GM12873 (cell line): ENCODE measurements at regions not wholly inside any gene's neighbourhood (a gene's known extent, or its start where the extent isn't known, plus 50 kb on each side); places are given as distances from the start of the nearest gene placed in this dataset.

ENCODE experiments used
- TF ChIP-seq, protein P1 (sequence below): IDR thresholded peaks from 2 replicates; pipeline ENCODE4 v1.5.1; 2012; ENCODE audit warnings: low read depth, mild to moderate bottlenecking, moderate library complexity, low read length, control low read depth; ENCODE audit not compliant: insufficient read depth; ENCODE audit errors: missing control alignments

DNA sequence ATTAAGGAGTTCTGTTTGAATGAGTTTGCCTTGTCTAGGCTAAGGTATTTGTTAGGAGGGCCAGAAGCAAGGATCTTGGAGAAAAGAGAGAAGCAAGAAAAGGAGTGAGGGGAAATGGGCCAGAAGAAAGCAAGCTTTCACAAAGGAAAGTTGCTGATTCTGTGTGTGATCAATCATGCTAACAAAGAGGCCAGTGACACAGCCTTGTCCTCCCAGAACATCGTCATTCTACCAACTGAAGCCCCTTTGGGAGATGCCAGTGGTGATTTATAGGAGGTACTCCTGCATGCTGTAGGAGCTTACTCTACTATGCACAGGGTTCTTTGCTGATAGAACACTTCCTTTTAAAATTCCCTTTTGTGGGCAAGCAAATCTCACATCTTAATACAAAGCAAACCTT, 449.2 kb upstream of the SPRED2 start:
- TF ChIP-seq, protein P1, sequence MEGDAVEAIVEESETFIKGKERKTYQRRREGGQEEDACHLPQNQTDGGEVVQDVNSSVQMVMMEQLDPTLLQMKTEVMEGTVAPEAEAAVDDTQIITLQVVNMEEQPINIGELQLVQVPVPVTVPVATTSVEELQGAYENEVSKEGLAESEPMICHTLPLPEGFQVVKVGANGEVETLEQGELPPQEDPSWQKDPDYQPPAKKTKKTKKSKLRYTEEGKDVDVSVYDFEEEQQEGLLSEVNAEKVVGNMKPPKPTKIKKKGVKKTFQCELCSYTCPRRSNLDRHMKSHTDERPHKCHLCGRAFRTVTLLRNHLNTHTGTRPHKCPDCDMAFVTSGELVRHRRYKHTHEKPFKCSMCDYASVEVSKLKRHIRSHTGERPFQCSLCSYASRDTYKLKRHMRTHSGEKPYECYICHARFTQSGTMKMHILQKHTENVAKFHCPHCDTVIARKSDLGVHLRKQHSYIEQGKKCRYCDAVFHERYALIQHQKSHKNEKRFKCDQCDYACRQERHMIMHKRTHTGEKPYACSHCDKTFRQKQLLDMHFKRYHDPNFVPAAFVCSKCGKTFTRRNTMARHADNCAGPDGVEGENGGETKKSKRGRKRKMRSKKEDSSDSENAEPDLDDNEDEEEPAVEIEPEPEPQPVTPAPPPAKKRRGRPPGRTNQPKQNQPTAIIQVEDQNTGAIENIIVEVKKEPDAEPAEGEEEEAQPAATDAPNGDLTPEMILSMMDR = no peak

DNA sequence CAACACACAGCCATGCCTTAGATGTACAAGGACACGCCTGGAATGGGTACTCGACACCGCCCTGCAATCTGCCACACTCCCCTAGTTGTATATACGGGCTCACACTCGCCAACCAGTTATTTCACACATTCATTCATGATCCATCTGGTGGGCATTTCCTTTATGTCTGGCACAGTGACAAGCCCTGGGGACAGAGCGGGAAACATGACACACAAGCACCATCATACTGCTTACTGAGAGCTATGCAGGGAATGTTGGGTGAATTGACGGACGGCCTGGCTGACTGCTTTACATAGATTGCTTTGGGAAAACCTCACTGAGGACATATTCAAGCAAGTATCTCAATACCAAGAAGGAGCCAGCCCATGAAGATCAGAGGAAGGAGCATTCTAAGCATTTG, 448.0 kb upstream of the SPRED2 start:
- TF ChIP-seq, protein P1 = no peak

DNA sequence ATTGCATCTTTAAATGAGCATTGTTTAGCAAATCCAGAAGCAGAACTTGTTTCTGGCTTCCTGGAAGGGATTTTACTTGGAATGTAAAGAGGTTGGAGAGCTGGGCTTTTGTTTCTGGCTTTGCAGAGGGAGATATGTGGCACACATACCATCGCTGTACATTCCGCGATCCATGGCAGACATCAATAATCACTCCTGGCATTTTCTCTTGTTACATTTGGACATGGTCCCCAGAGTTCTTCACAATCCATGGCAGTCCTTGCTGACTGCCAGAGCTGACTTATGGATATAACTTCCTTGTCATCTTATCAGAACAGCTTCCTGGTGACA, 445.6 kb upstream of the SPRED2 start:
- TF ChIP-seq, protein P1 = no peak

DNA sequence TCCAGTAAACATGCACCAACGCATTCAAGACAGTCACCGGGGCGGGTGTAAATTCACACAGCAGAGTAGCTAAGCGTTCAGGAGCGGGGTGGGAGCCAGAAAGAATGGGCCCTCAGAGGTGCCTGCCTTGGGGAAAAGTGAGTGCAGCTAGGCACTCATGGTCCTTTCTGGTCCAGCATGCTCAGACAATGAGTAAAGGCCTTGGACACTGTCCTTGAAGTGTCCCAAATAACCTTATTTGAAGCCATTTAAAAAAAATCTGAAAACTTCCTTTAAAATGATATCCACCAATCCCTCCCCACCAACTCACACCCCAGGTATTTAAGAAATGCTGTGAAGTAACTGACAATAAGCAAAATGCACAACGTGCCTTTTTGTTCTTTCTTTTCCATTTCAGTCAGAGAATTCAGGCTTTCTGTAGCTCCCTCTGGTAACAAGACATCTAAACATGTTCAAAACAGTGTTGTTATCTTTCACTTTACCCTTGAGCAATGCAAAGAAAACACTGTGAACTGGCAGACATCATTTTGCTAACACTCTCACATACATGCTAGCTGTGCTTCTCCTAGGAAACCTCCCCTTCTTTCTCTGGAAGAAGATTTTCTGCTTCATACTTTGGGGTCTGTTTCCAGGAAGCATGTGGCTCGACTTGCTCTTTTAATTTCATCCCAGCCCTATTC, 445.1 kb upstream of the SPRED2 start:
- TF ChIP-seq, protein P1 = no peak

DNA sequence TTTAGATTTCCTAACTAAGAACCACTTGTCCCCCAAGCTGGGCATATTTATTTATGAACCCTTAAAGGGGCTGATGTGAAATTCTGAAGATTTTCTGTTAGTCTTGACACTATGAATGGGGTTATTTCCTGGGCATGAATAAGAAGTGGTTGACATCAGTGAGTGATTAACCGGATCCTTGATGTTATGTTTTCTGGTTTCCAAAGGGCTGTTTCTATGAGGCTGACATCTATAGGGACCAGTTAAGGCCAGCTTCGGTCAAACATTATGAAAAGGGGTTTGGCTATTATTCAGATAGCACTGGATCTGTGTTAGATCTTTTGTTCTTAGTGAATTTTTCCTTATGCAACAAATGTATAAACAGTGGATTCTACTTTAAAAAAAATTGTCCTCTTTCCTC, 443.7 kb upstream of the SPRED2 start:
- TF ChIP-seq, protein P1 = no peak

DNA sequence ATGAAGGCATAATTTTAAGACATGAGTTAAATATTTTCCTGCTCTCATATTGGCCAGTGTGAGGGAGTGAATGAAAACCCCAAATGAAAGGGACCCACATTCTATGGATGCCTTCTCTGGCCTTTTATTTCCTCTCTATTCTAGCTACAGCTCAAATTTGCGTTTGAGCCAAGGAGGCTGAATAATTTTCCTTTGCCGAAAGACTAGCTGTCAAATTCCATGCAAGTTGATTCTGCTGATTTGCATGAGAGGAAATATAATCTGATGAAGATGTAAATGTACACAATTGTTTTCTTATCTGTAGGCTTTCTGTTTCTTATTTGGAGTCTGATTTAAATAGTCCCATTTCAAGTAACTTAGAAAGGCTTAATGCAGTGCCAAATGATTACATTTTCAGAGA, 438.4 kb upstream of the SPRED2 start:
- TF ChIP-seq, protein P1 = no peak

DNA sequence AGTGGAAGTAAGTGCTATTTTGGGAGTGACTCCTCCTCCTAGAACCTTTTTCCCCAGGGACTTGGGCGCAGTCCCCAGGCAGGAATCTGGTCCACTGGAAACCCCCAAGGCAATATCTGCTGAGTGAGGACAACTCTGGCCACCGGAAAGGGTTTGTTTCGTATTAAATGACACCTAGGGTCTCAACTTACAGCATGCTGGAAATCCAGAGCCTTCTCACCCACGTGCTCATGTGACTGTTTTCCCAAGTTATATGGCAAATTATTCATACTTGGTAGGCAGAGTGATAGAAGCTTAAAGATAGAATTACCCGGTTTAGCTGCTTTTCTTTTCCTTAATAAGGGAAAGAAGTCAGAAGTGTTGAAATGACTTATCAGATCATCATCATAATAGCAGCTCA, 436.9 kb upstream of the SPRED2 start:
- TF ChIP-seq, protein P1 = no peak
